Activated CD8-positive, alpha-beta memory T cell treated with anti-CD3 and anti-CD28 coated beads for 24 hours (primary cell): ENCODE measurements at regions not wholly inside any gene's neighbourhood (a gene's known extent, or its start where the extent isn't known, plus 50 kb on each side); places are given as distances from the start of the nearest gene placed in this dataset.
"Not testable (repeated sequence)": the region's sequence is repeated elsewhere in the genome, so short reads cannot be mapped to it uniquely, and the experiment has no call there.

Experiments
- DNase-seq: peaks from one replicate; pipeline ENCODE4 v3.0.0-alpha.2; 2020

- not testable (repeated sequence) for DNase-seq
These were observed 130.9 kb upstream of the ZNF746 start for GRCh38 chr7:149628361-149629149.

DNA sequence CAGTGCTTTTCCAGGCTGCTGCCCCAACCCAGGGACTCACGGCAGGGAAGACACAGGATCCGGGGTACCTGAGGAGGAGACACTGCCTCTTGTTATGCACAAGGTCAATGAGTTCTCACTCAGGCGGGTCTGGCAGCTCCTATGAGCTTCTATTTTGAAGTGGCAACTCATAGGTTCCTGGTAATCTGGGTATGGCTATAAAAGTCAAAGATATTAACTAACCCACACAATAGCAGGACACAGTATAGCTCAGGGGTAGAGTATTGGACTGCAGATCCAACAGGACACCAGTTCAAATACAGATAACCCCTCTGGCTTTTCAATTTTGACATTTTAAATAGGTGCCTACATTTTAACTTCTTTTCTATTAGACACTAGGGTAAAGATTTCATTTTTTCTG is 130.3 kb upstream of the ZNF746 start:
- no peak for DNase-seq

DNA sequence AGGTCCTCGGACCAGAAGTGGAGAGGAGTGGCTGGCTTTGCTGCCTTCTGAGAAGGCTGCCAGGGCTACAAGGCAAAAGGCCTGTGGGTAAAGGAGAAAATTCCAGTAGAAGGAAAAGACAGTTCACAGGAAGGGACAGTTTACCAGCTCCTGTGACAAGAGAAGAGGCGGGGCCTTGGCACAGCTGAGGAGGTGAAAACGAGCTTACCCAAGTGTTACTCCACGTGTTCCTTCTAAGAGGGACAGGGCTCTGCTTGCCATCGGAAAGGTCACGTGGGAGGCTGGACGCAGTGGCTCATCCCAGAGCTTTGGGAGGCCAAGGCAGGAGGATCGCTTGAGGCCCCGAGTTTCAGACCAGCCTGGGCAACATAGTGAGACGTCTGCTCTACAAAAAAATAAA is 129.4 kb upstream of the ZNF746 start:
- DNase-seq, result no peak

DNA sequence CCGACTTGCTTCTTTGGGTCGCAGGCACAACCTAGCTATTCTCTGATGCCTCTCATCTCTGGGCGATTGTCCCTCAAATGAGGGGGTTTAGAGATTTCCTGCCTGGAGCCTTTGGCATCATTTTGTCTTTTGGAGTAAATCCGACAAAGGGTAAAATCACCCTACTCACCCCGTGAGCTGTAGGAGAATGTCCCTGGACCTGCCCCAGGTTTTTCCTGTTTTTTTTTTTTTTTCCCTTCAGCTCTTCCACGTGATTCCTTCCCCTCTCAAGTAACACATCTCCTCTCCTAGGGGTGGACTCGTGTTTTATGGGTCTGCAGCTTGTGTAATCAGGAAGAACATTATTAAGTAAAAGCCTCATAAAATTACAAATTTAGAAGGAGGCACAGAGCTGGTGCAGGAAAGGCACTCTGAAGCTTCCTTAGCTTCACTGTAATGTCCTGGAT is 128.4 kb upstream of the ZNF746 start:
- DNase-seq, result no peak

DNA sequence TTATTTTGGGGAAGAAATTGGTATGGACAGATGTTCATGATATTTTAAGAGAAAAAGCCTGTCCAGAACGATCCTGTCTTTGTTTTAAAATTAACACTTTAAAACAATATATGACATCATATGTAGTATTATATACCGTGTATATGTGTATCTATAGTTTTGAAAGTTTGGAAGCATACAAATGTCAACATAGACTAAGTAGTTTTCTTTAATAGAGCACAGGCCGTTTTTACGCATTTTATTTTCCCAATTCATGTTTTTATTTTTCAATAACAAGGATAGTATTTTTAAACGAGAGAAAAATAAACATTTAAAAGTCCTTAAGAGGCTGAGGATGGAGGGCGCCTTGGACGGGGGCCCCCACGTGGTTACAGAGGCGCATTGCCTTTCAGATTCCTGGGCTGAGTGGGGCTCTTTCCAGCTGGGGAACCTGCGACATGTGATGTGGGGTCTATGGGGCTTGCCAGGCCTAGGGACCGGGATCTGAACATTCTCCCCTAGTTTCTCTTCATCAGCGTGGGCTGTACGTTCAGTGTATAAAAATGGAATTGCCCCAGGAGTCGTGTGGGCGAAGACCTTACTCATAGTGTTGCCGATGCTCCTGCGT is 127.8 kb upstream of the ZNF746 start:
- DNase-seq, result peak; percentile 78

DNA sequence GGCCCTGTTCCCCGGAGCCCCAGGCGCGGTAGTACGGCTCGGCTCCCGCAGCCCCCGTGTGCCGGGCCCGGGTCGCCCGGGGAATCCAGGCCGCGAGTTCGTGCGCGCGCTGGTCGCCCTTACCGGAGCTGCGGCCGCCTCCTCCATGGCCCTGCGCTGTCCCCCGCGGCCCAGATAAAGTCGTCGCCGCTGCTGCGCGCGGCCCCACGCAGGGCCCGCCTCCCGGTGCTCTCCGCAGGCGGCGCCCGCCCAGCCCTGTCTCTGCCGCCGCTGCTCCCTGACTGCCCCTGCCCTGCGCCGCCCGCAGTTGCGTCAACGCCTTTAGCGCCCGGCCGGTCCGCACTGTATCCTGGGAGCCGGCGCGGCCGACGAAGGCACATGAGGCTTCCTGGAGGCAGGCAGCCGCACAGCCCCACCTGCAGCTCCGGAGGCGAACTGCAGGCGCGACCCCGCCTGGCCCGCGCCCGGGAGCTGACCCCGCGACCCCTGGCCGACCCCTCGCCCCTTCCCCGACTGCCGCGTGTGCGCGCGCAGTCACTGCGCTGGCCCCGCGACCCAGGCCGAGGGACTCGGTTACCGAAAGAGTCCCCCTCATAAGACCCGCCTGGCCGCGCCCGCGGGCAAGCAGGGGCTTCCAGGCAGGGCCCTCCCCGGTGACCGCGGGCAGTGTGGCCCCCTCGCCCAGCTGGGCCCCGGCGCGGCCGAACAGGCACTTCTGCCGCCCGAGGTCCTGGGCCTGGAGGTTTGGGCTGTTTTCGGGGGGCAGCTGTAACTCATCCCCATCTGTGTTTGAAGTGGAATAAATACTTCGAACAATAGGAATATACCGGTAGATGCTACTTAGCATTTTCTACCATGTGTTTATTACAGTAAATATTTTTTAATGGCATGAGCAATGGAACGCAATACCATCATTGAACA is 127.1 kb upstream of the ZNF746 start:
- peak; percentile 96 for DNase-seq

- peak; percentile 74 for DNase-seq
These were observed 126.4 kb upstream of the ZNF746 start for GRCh38 chr7:149624006-149624405.

- not testable (repeated sequence) for DNase-seq
These were observed 125.8 kb upstream of the ZNF746 start for GRCh38 chr7:149623262-149623997.

DNA sequence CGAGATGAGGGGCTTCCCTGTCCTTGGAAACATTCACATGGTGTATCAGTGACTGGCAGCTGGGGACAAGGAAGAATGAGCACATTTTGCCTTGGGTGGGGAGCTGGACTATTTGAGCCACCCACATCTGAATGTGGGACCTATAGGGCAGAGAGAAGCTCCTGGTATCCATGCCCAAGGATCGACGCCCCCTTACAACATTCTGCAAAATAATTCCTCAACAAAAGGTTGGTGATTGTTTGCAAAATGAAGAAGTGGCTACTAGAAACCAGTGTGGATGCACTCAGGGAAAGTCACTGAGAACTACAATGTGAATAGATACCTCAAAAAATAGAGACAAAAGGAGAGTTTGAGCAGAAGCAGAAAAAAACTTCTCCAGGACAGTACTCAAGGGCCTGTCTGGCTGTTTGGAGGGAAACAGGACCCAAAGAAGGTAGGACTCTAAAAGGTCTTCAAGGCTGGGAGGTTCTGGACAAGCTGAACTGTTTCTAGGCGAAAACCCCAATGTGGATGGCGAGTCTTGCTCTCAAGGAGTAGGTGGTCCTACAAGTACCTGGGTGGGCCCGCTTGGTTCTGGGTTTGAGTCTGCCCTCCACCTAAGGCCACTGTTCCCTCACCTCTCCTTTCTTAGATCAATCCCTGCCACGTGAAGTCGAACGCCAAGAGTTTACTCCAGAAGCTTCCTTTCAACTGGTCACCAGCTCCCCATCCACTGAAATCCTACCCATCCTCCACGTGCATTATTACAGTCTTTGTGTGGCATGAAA is 125.0 kb upstream of the ZNF746 start:
- no peak for DNase-seq

DNA sequence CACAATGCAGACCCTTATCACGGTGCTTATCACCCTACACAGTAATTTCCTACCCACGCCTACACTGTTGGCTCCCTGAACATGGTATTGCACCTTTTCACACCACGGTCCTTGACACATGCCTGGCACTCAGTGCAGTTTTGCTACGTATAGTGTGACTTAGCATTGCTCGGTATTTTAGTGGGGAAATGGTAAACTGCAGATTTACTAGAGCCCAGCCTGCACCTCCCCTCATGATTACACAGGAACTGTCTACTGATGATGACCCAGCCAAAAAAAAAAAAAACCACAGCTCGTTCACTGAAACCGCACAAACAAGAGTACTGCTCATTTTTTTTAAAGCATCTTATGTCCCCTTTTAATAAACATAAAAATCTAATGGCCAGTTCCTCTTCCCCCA is 124.2 kb upstream of the ZNF746 start:
- DNase-seq, result no peak

DNA sequence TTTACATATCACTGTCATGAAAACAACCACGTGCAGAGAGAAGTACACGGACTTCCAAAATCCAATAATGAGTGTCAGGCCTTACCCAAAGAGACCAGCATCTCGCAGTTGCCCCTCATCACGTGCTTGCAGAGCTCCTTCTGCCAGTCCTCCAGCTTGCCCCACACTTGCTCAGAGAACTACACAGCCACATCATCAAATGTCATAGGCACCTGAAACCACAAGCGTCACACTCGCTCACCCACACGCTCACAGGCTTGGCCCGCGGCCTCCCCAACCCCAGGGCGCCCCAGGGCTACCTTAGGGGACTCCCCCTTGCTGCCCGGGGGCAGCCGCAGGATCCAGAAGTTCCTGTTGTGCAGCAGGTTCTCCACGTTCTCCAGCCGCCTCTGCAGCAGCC is 123.4 kb upstream of the ZNF746 start:
- peak; percentile 79 for DNase-seq

DNA sequence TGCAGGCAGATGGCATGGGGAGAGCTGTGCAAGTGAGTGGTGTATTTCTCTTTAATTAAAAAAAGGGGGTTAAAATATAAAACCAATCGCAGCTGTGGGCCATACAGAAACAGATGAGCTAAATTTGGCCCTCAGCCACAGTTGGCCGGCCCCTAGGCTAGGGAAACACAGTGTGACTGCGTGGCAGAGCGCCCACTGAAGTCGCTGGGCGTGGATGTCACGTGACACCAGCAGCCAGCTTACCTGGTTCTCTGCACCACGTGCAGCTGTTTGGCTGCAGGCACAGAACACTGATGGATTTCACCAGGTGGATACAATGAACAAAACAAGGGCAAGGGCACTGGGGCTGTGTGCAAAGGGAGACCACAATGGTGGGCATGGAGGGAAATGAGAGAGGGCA is 119.3 kb upstream of the ZNF746 start:
- no peak for DNase-seq

- DNase-seq, result no peak
These were observed 118.2 kb upstream of the ZNF746 start for GRCh38 chr7:149615690-149616270.

GRCh38 chr7:149610441-149611011 is 112.9 kb upstream of the ZNF746 start:
- no peak for DNase-seq

- no peak for DNase-seq
These were observed 110.6 kb upstream of the ZNF746 start for GRCh38 chr7:149608168-149608567.

DNA sequence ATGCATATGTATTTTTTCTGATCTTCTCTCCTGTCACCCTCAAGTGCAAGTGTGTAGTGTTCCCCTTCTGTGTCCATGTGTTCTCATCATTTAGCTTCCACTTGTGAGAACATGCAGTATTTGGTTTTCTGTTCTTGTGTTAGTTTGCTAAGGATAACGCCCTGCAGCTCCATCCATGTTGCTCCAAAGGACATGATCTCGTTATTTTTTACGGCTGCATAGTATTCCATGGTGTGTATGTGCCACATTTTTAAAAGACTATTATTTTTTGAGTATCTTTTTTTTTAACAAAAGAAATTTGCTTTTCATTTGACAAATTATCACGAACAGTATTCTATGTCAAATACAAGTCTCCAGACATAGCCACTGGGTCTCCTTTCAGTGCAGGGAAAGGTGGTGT is 110.1 kb upstream of the ZNF746 start:
- no peak for DNase-seq

DNA sequence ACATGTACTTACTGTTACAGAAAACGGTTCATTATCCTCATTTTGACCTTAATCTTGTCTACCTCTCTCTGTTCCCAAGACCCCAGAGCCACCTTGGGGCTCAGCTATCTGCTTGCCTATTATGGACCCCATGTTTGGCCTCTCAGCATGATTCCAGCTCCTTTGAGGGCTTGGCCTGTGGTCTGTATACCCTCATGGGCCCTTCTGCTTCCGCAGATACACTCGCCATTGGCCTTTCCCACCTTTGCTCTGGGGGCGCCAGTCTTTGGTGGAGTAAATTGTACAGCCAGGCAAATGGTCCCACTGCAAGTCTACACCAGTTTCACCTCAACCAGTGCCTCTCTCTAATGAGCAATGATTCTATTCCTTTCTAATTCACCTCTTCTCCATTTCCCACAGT is 109.2 kb upstream of the ZNF746 start:
- no peak for DNase-seq

DNA sequence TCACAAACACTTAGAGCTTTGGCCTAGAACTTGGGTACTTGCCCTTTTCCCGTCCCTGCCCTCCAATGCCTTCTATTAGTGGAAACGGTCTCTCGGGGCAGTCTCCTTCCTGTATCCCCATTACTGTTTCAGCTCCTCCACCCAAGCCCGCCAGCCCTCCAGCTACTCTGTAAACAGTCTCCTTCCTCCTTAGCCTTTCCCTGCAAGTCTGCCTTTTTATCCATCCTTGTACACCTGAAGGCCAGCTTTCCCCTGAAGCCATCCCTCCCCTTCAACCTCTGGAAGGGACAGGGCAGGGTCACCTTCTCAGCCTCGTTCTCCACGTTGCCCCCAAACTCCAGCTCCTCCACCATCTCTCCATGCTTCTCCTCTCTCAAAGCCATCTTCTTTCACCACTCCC is 108.1 kb upstream of the ZNF746 start:
- no peak for DNase-seq

- no peak for DNase-seq
These were observed 106.9 kb upstream of the ZNF746 start for GRCh38 chr7:149604521-149604920.

DNA sequence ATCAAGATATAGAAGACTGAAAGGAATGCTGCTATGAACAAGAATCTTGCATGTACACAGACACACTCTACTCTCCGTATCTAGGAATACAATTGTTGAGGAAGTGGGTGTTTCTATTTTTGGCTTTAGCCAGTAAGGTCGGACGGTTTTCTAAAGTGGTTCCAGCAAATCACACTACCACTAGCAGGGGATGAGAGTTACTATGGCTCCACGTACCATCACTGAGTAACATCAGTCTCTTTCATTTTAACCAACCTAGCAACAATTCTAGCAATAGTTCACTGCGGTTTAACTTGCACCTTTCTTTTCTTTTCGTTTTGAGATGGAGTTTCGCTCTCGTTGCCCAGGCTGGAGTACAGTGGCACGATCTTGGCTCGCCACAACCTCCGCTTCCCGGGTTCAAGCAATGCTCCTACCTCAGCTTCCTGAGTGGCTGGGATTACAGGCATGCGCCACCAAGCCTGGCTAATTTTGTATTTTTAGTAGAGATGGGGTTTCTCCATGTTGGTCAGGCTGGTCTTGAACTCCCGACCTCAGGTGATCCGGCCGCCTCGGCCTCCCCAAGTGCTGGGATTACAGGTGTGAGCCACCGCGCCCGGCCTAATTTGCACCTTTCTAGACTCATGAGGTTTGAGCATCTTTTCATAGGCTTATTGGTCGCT is 103.2 kb upstream of the ZNF746 start:
- not testable (repeated sequence) for DNase-seq
